B cell (primary cell): ENCODE measurements at regions not wholly inside any gene's neighbourhood (a gene's known extent, or its start where the extent isn't known, plus 50 kb on each side); places are given as distances from the start of the nearest gene placed in this dataset.

Experiments used
- ATAC-seq: fragments of 200-7000 bp; cut with Tn5 transposase; one replicate; pipeline ENCODE4 v1.10.0; 2021; ENCODE audit warnings: low read depth, mild to moderate bottlenecking, moderate number of reproducible peaks, moderate library complexity
- CTCF ChIA-PET: fragments of 350-600 bp; sonication (Branson Sonifier 250); formaldehyde crosslinking; loops from one replicate; lab custom pipeline; 2021; ENCODE audit warnings: antibody characterized with exemption, inconsistent platforms; lab: Charles Lee
- POLR2A ChIA-PET: fragments of 350-600 bp; sonication (Branson Sonifier 250); formaldehyde crosslinking; loops from one replicate; lab custom pipeline; 2021; ENCODE audit warnings: antibody characterized with exemption; lab: Charles Lee
- DNase-seq: peaks from one replicate; pipeline ENCODE4 v3.0.0; 2013
- H2AFZ ChIP-seq: 2 replicates; pipeline ENCODE4 v1.6.1; 2012; ENCODE audit warnings: mild to moderate bottlenecking, low read depth, low read length; ENCODE audit not compliant: insufficient read depth, poor library complexity, severe bottlenecking
- H3K27ac ChIP-seq, 2 donors: 1 replicate in 1 of 2; 2 replicates in 1 of 2; pipeline ENCODE4 v1.5.1; 2012 to 2013; ENCODE audit warnings: low read length in 2 of 2, mild to moderate bottlenecking in 2 of 2, moderate library complexity in 1 of 2
- H3K27me3 ChIP-seq, 4 experiments: fragments of 200-600 bp in 1 of 4; sonication (generic) in 1 of 4; replicated peaks in 1 of 4; 1 replicate in 2 of 4; 2 replicates in 2 of 4; pipeline versions ENCODE4 v1.6.1 to v1.7.0; 2013 to 2016; ENCODE audit warnings: low read length in 3 of 4, mild to moderate bottlenecking in 2 of 4, mixed read lengths in 1 of 4, moderate library complexity in 1 of 4; ENCODE audit not compliant: insufficient read depth in 4 of 4, control insufficient read depth in 3 of 4; ENCODE audit errors: control extremely low read depth in 1 of 4
- H3K36me3 ChIP-seq, 2 experiments: replicated peaks in 1 of 2; 1 replicate in 1 of 2; 2 replicates in 1 of 2; pipeline versions ENCODE4 v1.6.1 to v1.7.1; 2013; ENCODE audit warnings: low read length in 1 of 2; ENCODE audit not compliant: insufficient read depth in 2 of 2, control insufficient read depth in 1 of 2; ENCODE audit errors: control extremely low read depth in 1 of 2, extremely low read depth in 1 of 2
- H3K4me1 ChIP-seq, 2 donors: fragments of 200-600 bp in 1 of 2; sonication (generic) in 1 of 2; 1 replicate in 1 of 2; 2 replicates in 1 of 2; pipeline versions ENCODE4 v1.5.1 to v1.6.1; 2013 to 2017; ENCODE audit warnings: low read length in 2 of 2; ENCODE audit not compliant: control insufficient read depth in 2 of 2, insufficient read depth in 2 of 2
- H3K4me2 ChIP-seq: replicated peaks from 2 replicates; pipeline ENCODE3; 2012; ENCODE audit warnings: mild to moderate bottlenecking, low read depth, low read length; ENCODE audit not compliant: poor library complexity, severe bottlenecking
- H3K4me3 ChIP-seq, 5 experiments: fragments of 200-600 bp in 1 of 5; sonication (generic) in 1 of 5; 1 replicate in 3 of 5; 2 replicates in 2 of 5; pipeline versions ENCODE4 v1.5.1 to v1.7.0; 2011 to 2016; ENCODE audit warnings: low read length in 4 of 5, mild to moderate bottlenecking in 4 of 5, low read depth in 2 of 5, control low read depth in 1 of 5, moderate library complexity in 1 of 5; ENCODE audit not compliant: insufficient read depth in 1 of 5; ENCODE audit errors: control extremely low read depth in 1 of 5, extremely low read depth in 1 of 5
- H3K79me2 ChIP-seq: fragments of 200-600 bp; sonication (generic); one replicate; pipeline ENCODE4 v1.6.0; 2016; ENCODE audit warnings: low read length; ENCODE audit not compliant: control insufficient read depth, insufficient read depth
- H3K9ac ChIP-seq: fragments of 200-600 bp; sonication (generic); 2 replicates; pipeline ENCODE4 v1.6.1; 2017; ENCODE audit warnings: mild to moderate bottlenecking, low read length, moderate library complexity
- H3K9me3 ChIP-seq, 3 donors: one replicate each; pipeline versions ENCODE4 v1.6.1 to v1.7.1; 2013; ENCODE audit warnings: low read length in 2 of 3; ENCODE audit not compliant: control insufficient read depth in 2 of 3, insufficient read depth in 1 of 3; ENCODE audit errors: control extremely low read depth in 1 of 3
- H4K20me1 ChIP-seq: 2 replicates; pipeline ENCODE4 v1.6.0; 2012; ENCODE audit warnings: mild to moderate bottlenecking, low read length; ENCODE audit not compliant: insufficient read depth, control insufficient read depth, poor library complexity, severe bottlenecking
- H3K27ac Mint-ChIP-seq: one replicate; pipeline ENCODE4 v1.8.0; 2021; ENCODE audit warnings: mixed read lengths
- H3K27me3 Mint-ChIP-seq: one replicate; pipeline ENCODE4 v1.8.0; 2021; ENCODE audit warnings: mixed read lengths
- H3K4me1 Mint-ChIP-seq: one replicate; pipeline ENCODE4 v1.8.0; 2021; ENCODE audit warnings: mixed read lengths
- H3K4me3 Mint-ChIP-seq: one replicate; pipeline ENCODE4 v1.8.0; 2021; ENCODE audit warnings: mixed read lengths
- H3K9me3 Mint-ChIP-seq: one replicate; pipeline ENCODE4 v1.8.0; 2022; ENCODE audit warnings: mixed read lengths; ENCODE audit not compliant: insufficient read depth
- CTCF ChIP-seq: fragments of 200-600 bp; IDR thresholded peaks from one replicate; pipeline ENCODE4 v1.8.0; 2022; ENCODE audit warnings: antibody characterized with exemption, mild to moderate bottlenecking
- EZH2 ChIP-seq: IDR thresholded peaks from 2 replicates; pipeline ENCODE4 v1.6.1; 2012; ENCODE audit warnings: borderline replicate concordance, low read depth, mild to moderate bottlenecking, moderate library complexity, low read length; ENCODE audit not compliant: insufficient read depth, poor library complexity, severe bottlenecking
- WGBS: methylation state at CpG from one replicate; pipeline ENCODE4 v1.1.5; 2013; ENCODE audit warnings: missing lambda C conversion rate; ENCODE audit not compliant: insufficient coverage; 5-methylcytosine and 5-hydroxymethylcytosine counted together
- intact Hi-C: fragments of 100-400 bp; cut with micrococcal nuclease; formaldehyde crosslinking; loops from one replicate; pipeline ENCODE4 v1.10.0; 2022

- POLR2A ChIA-PET, result no interaction called here
- Histone ChIP-seq H3K27ac (no peak overlapping the region), H3K79me2 (no peaks in the 10 kb centered on the region), H3K4me2 (no peak overlapping the region), H3K4me1 (no peaks in the 10 kb centered on the region), H3K36me3 (no peaks in the 10 kb centered on the region), H4K20me1 (no peaks in the 10 kb centered on the region), H3K9ac (no peak overlapping the region), H3K27me3 (no peaks in the 10 kb centered on the region), H3K9me3 (peaks cover 0 to 3% (median 0%) of the 10 kb centered on the region in 3 donors), H3K4me3 (no peak overlapping the region), H2AFZ (no peak overlapping the region)
- H3K27me3 Mint-ChIP-seq, result no peaks in the 10 kb centered on the region
- no peak overlapping the region for H3K27ac Mint-ChIP-seq
- intact Hi-C loops, result no loop called here
- TF ChIP-seq EZH2, result no peak
- no peak for TF ChIP-seq CTCF
- H3K9me3 Mint-ChIP-seq, result no peaks in the 10 kb centered on the region
- no peaks in the 10 kb centered on the region for H3K4me1 Mint-ChIP-seq
- CTCF ChIA-PET, result no interaction called here
- H3K4me3 Mint-ChIP-seq, result no peak overlapping the region
- 100% methylated on average over 1 of the region's 7 CpGs for WGBS
- ATAC-seq (no peak), DNase-seq (no peak)
Observed at GRCh38 chr2:239806276-239806675, 218.9 kb downstream of the NDUFA10 start.

GRCh38 chr2:239805414-239805813, 219.7 kb downstream of the NDUFA10 start:
- intact Hi-C loops, result no loop called here
- Histone ChIP-seq H3K4me3 (no peak overlapping the region), H3K4me2 (no peak overlapping the region), H3K27ac (no peak overlapping the region), H4K20me1 (no peaks in the 10 kb centered on the region), H3K79me2 (no peaks in the 10 kb centered on the region), H3K4me1 (no peaks in the 10 kb centered on the region), H3K9me3 (peaks cover 0 to 10% (median 0%) of the 10 kb centered on the region in 3 donors), H2AFZ (no peak overlapping the region), H3K27me3 (no peaks in the 10 kb centered on the region), H3K36me3 (no peaks in the 10 kb centered on the region), H3K9ac (no peak overlapping the region)
- Mint-ChIP-seq H3K27me3 (peaks cover 1% of the 10 kb centered on the region), H3K4me1 (no peaks in the 10 kb centered on the region), H3K27ac (no peak overlapping the region), H3K4me3 (no peak overlapping the region), H3K9me3 (no peaks in the 10 kb centered on the region)
- POLR2A ChIA-PET, result no interaction called here
- CTCF ChIA-PET, result no interaction called here
- DNase-seq, result no peak
- ATAC-seq, result no peak
- WGBS, result 86% methylated on average over 13 of the region's 14 CpGs
- TF ChIP-seq EZH2 (no peak), CTCF (no peak)
